Skeletal muscle satellite cell (primary cell): ENCODE measurements at regions not wholly inside any gene's neighbourhood (a gene's known extent, or its start where the extent isn't known, plus 50 kb on each side); places are given as distances from the start of the nearest gene placed in this dataset.
"Not testable (repeated sequence)": the region's sequence is repeated elsewhere in the genome, so short reads cannot be mapped to it uniquely, and the experiment has no call there.

Source experiments
- H3K27me3 ChIP-seq: 2 replicates; pipeline ENCODE4 v1.7.0; 2013; ENCODE audit warnings: low read length; ENCODE audit not compliant: control insufficient read depth, insufficient read depth
- H3K36me3 ChIP-seq: 2 replicates; pipeline ENCODE4 v1.7.0; 2013; ENCODE audit warnings: mild to moderate bottlenecking, control low read depth, low read length; ENCODE audit not compliant: insufficient read depth
- H3K4me1 ChIP-seq: 2 replicates; pipeline ENCODE4 v1.7.0; 2013; ENCODE audit warnings: low read length; ENCODE audit not compliant: control insufficient read depth, insufficient read depth
- H3K4me2 ChIP-seq: 2 replicates; pipeline ENCODE4 v1.7.0; 2013; ENCODE audit warnings: mild to moderate bottlenecking, low read length
- H3K4me3 ChIP-seq: 2 replicates; pipeline ENCODE4 v1.7.0; 2013; ENCODE audit warnings: low read length
- H3K9ac ChIP-seq: 2 replicates; pipeline ENCODE4 v1.7.0; 2013; ENCODE audit warnings: mild to moderate bottlenecking, low read depth, low read length, moderate library complexity
- H3K9me3 ChIP-seq: replicated peaks from 2 replicates; pipeline ENCODE4 v1.7.0; 2013; ENCODE audit warnings: mild to moderate bottlenecking, control low read depth, low read length

DNA sequence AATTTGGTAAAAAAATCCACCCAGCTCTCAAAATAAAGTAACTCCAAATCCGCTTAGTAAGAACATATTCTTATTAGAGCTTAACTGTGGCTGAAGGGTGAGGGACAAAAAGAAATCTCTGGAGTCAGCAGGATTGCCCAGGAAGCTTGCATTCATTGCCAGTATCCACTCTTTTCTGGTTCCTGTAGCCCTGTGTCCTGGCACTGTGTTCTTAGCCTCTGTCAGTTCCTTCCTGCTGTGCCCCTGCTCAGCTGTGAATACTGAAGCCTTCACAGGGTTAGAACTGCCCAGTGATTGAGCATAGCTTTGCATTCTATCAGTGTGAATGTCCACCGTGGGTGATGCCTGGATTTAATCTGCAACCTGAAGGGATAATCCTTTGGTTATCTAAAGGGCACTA, 266.9 kb upstream of the PELI2 start:
- Histone ChIP-seq H3K36me3 (no peaks in the 10 kb centered on the region), H3K4me3 (no peak overlapping the region), H3K27me3 (no peaks in the 10 kb centered on the region), H3K4me2 (no peak overlapping the region), H3K9me3 (no peaks in the 10 kb centered on the region), H3K4me1 (peaks cover 32% of the 10 kb centered on the region), H3K9ac (no peak overlapping the region)

- no peaks in the 10 kb centered on the region for H3K36me3 ChIP-seq
- H3K9ac ChIP-seq = no peak overlapping the region
- H3K4me3 ChIP-seq = no peak overlapping the region
- H3K4me2 ChIP-seq = no peak overlapping the region
- no peaks in the 10 kb centered on the region for H3K9me3 ChIP-seq
- no peaks in the 10 kb centered on the region for H3K27me3 ChIP-seq
- peaks cover 27% of the 10 kb centered on the region for H3K4me1 ChIP-seq
Observed at GRCh38 chr14:55851961-55852360, 266.2 kb upstream of the PELI2 start.

DNA sequence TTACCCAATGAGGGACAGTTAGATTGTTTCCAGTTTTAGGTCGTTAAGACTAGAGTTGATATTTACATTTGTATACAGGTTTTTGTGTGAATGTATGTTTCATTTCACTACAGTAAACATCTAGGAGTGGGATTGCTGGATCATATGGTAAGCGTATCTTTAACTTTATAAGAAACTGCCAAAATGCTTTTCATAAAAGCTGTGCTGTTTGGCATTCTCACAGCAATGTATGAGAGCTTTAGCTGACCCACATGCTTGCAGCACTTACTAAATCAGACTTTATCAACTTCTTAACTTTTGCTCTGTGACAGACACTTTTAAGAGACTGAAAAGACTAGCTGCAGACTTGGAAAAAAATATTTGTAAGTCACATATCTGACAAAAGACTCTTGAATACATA, 262.5 kb upstream of the PELI2 start:
- Histone ChIP-seq H3K36me3 (no peaks in the 10 kb centered on the region), H3K27me3 (no peaks in the 10 kb centered on the region), H3K9ac (no peak overlapping the region), H3K4me1 (peaks cover 9% of the 10 kb centered on the region), H3K4me3 (no peak overlapping the region), H3K9me3 (no peaks in the 10 kb centered on the region), H3K4me2 (no peak overlapping the region)

DNA sequence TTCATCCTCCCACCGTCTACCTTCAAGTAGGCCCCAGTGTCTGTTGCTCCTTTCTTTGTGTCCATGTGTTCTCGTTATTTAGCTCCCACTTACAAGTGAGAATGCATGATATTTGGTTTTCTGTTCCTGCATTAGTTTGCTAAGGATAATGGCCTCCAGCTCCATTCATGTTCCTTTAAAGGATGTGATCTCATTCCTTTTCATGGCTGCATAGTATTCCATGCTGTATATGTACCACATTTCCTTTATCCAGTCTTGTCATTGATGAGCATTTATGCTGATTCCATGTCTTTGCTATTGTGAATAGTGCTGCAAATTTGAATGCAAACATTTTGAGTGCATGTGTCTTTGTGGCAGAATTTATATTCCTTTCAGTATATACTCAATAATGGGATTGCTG, 259.6 kb upstream of the PELI2 start:
- H3K9me3 ChIP-seq = no peaks in the 10 kb centered on the region
- no peak overlapping the region for H3K4me2 ChIP-seq
- H3K4me3 ChIP-seq = no peak overlapping the region
- H3K36me3 ChIP-seq = no peaks in the 10 kb centered on the region
- no peaks in the 10 kb centered on the region for H3K27me3 ChIP-seq
- no peaks in the 10 kb centered on the region for H3K4me1 ChIP-seq
- H3K9ac ChIP-seq = no peak overlapping the region

DNA sequence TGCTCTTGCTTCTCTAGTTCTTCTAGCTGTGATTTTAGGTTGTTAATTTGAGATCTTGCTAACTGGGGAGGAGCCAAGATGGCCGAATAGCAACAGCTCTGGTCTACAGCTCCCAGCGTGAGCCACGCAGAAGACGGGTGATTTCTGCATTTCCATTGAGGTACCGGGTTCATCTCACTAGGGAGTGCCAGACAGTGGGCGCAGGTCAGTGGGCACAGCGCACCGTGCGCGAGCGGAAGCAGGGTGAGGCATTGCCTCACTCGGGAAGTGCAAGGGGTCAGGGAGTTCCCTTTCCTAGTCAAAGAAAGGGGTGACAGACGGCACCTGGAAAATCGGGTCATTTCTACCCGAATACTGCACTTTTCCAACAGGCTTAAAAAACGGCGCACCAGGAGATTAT, 256.6 kb upstream of the PELI2 start:
- H3K9me3 ChIP-seq, H3K27me3 ChIP-seq, H3K36me3 ChIP-seq, H3K4me3 ChIP-seq, H3K9ac ChIP-seq, H3K4me1 ChIP-seq, H3K4me2 ChIP-seq: not testable (repeated sequence)

- peaks cover 6% of the 10 kb centered on the region for H3K4me1 ChIP-seq
- no peak overlapping the region for H3K4me3 ChIP-seq
- H3K9ac ChIP-seq = no peak overlapping the region
- H3K9me3 ChIP-seq = no peaks in the 10 kb centered on the region
- no peaks in the 10 kb centered on the region for H3K36me3 ChIP-seq
- H3K4me2 ChIP-seq = no peak overlapping the region
- no peaks in the 10 kb centered on the region for H3K27me3 ChIP-seq
Observed at GRCh38 chr14:55864890-55865655, 253.1 kb upstream of the PELI2 start.

GRCh38 chr14:55867311-55867710, 250.9 kb upstream of the PELI2 start:
- Histone ChIP-seq H3K27me3 (peaks cover under 1% of the 10 kb centered on the region), H3K9me3 (no peaks in the 10 kb centered on the region), H3K9ac (no peak overlapping the region), H3K4me2 (no peak overlapping the region), H3K4me3 (no peak overlapping the region), H3K36me3 (no peaks in the 10 kb centered on the region), H3K4me1 (peaks cover 6% of the 10 kb centered on the region)

GRCh38 chr14:55867719-55868118, 250.5 kb upstream of the PELI2 start:
- Histone ChIP-seq H3K9me3 (no peaks in the 10 kb centered on the region), H3K4me2 (no peak overlapping the region), H3K36me3 (no peaks in the 10 kb centered on the region), H3K9ac (no peak overlapping the region), H3K4me3 (no peak overlapping the region), H3K27me3 (peaks cover 4% of the 10 kb centered on the region), H3K4me1 (peaks cover 6% of the 10 kb centered on the region)

GRCh38 chr14:55869397-55870049, 248.7 kb upstream of the PELI2 start:
- H3K9ac ChIP-seq = no peak overlapping the region
- no peaks in the 10 kb centered on the region for H3K36me3 ChIP-seq
- H3K27me3 ChIP-seq = peaks cover 6% of the 10 kb centered on the region
- H3K4me1 ChIP-seq = peaks cover 6% of the 10 kb centered on the region
- H3K4me2 ChIP-seq = no peak overlapping the region
- no peak overlapping the region for H3K4me3 ChIP-seq
- H3K9me3 ChIP-seq = no peaks in the 10 kb centered on the region

GRCh38 chr14:55873169-55873568, 245.0 kb upstream of the PELI2 start:
- Histone ChIP-seq H3K4me1 (no peaks in the 10 kb centered on the region), H3K36me3 (no peaks in the 10 kb centered on the region), H3K27me3 (peaks cover 19% of the 10 kb centered on the region), H3K9ac (no peak overlapping the region), H3K4me2 (no peak overlapping the region), H3K9me3 (no peaks in the 10 kb centered on the region), H3K4me3 (no peak overlapping the region)

DNA sequence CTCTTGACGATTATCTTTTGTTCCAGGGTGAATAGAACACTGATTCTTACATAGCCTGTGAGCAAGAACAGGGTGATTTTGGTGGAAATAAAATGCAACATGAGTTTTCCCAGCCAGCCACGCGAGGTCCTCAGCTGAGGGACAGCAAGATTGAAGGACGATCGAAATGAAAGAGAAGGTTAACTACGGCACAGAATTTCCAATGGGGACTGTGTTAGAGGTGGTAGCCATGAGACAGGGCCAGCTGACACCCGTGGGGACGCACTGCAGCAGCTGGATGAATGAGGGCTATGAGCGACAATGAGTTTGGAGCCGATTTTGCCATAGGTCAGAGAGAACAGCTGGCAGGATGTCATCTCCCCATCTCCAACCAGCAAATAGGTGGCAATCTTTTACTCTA, 243.4 kb upstream of the PELI2 start:
- no peaks in the 10 kb centered on the region for H3K36me3 ChIP-seq
- H3K27me3 ChIP-seq = peaks cover 35% of the 10 kb centered on the region
- H3K4me1 ChIP-seq = no peaks in the 10 kb centered on the region
- no peaks in the 10 kb centered on the region for H3K9me3 ChIP-seq
- peak overlapping the region; percentile 71 for H3K4me3 ChIP-seq
- peak overlapping the region; percentile 90 for H3K4me2 ChIP-seq
- H3K9ac ChIP-seq = no peak overlapping the region

DNA sequence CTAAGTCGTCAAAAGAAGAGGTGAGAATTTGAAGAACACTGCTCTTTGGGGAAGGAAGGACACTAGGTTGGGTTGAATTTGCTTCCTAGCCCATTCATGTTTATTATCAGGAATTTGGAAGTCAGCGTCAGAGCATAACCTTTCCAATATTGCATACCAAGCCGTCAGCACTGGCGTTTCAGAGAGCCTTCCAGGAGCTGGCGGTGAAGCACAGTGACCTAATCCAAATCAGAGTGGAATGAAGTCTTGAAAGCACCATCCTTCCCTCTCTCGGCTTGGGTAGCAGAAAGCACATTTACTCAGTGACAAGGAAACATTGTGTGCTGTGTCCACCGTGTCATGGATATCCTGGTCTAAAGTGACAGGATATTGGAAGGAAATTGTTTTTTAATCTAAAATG, 240.3 kb upstream of the PELI2 start:
- no peaks in the 10 kb centered on the region for H3K4me1 ChIP-seq
- H3K27me3 ChIP-seq = peaks cover 32% of the 10 kb centered on the region
- no peak overlapping the region for H3K9ac ChIP-seq
- no peaks in the 10 kb centered on the region for H3K36me3 ChIP-seq
- no peaks in the 10 kb centered on the region for H3K9me3 ChIP-seq
- no peak overlapping the region for H3K4me3 ChIP-seq
- H3K4me2 ChIP-seq = no peak overlapping the region
